ENCODE measurements at regions not wholly inside any gene's neighbourhood (a gene's known extent, or its start where the extent isn't known, plus 50 kb on each side); places are given as distances from the start of the nearest gene placed in this dataset.
A peak's percentile ranks its signal among the peaks of the same experiment; 100 is the strongest.

GRCh38 chr20:57908704-57909630 is 199.2 kb upstream of the PMEPA1 start:
- DNase-seq (ENCODE audit: low read depth in 4 of 4, low spot score in 3 of 4) = peak in 1 of 4 donors; percentile 71

- DNase-seq (ENCODE audit: low read depth in 4 of 4, low spot score in 3 of 4) = no peak
Measured at GRCh38 chr20:57908226-57908625, 198.4 kb upstream of the PMEPA1 start.

- DNase-seq (ENCODE audit: low read depth in 4 of 4, low spot score in 3 of 4) = no peak
Measured at GRCh38 chr20:57907131-57908000, 197.6 kb upstream of the PMEPA1 start.

GRCh38 chr20:57905448-57905847 is 195.6 kb upstream of the PMEPA1 start:
- no peak for DNase-seq (ENCODE audit: low read depth in 4 of 4, low spot score in 3 of 4)

- no peak for DNase-seq (ENCODE audit: low read depth in 4 of 4, low spot score in 3 of 4)
Measured at GRCh38 chr20:57904314-57905105, 194.7 kb upstream of the PMEPA1 start.

- DNase-seq (ENCODE audit: low read depth in 4 of 4, low spot score in 3 of 4) = no peak
Measured at GRCh38 chr20:57902473-57902872, 192.7 kb upstream of the PMEPA1 start.

GRCh38 chr20:57901526-57901925 is 191.7 kb upstream of the PMEPA1 start:
- DNase-seq (ENCODE audit: low read depth in 4 of 4, low spot score in 3 of 4) = no peak

- DNase-seq (ENCODE audit: low read depth in 4 of 4, low spot score in 3 of 4) = no peak
Measured at GRCh38 chr20:57900226-57900905, 190.6 kb upstream of the PMEPA1 start.

- DNase-seq (ENCODE audit: low read depth in 4 of 4, low spot score in 3 of 4) = no peak
Measured at GRCh38 chr20:57899554-57899953, 189.7 kb upstream of the PMEPA1 start.

GRCh38 chr20:57898332-57898731 is 188.5 kb upstream of the PMEPA1 start:
- DNase-seq (ENCODE audit: low read depth in 4 of 4, low spot score in 3 of 4) = no peak

- DNase-seq (ENCODE audit: low read depth in 4 of 4, low spot score in 3 of 4) = no peak
Measured at GRCh38 chr20:57897891-57898290, 188.1 kb upstream of the PMEPA1 start.

- no peak for DNase-seq (ENCODE audit: low read depth in 4 of 4, low spot score in 3 of 4)
Measured at GRCh38 chr20:57897156-57897874, 187.5 kb upstream of the PMEPA1 start.

- no peak for DNase-seq (ENCODE audit: low read depth in 4 of 4, low spot score in 3 of 4)
Measured at GRCh38 chr20:57896563-57896962, 186.7 kb upstream of the PMEPA1 start.

GRCh38 chr20:57896017-57896416 is 186.2 kb upstream of the PMEPA1 start:
- DNase-seq (ENCODE audit: low read depth in 4 of 4, low spot score in 3 of 4) = no peak

- no peak for DNase-seq (ENCODE audit: low read depth in 4 of 4, low spot score in 3 of 4)
Measured at GRCh38 chr20:57895161-57895855, 185.5 kb upstream of the PMEPA1 start.

- no peak for DNase-seq (ENCODE audit: low read depth in 4 of 4, low spot score in 3 of 4)
Measured at GRCh38 chr20:57894522-57894921, 184.7 kb upstream of the PMEPA1 start.

GRCh38 chr20:57894096-57894495 is 184.3 kb upstream of the PMEPA1 start:
- no peak for DNase-seq (ENCODE audit: low read depth in 4 of 4, low spot score in 3 of 4)

- DNase-seq (ENCODE audit: low read depth in 4 of 4, low spot score in 3 of 4) = no peak
Measured at GRCh38 chr20:57893366-57893999, 183.7 kb upstream of the PMEPA1 start.

Measured in left renal pelvis (tissue), 4 donors.